Loucy (cell line): ENCODE measurements at regions not wholly inside any gene's neighbourhood (a gene's known extent, or its start where the extent isn't known, plus 50 kb on each side); places are given as distances from the start of the nearest gene placed in this dataset.
"Not testable (repeated sequence)": the region's sequence is repeated elsewhere in the genome, so short reads cannot be mapped to it uniquely, and the experiment has no call there.

Experiments used
- CTCF ChIP-seq: fragments of 200-600 bp; sonication (generic); conservative IDR thresholded peaks from 2 replicates; pipeline ENCODE4 v1.5.1; 2014; ENCODE audit warnings: mild to moderate bottlenecking, antibody characterized with exemption, low read length
- EZH2phosphoT487 ChIP-seq: fragments of 200-600 bp; IDR thresholded peaks from 2 replicates; pipeline ENCODE4 v1.6.1; 2018; ENCODE audit warnings: antibody characterized with exemption, mild to moderate bottlenecking, moderate library complexity, borderline replicate concordance

DNA sequence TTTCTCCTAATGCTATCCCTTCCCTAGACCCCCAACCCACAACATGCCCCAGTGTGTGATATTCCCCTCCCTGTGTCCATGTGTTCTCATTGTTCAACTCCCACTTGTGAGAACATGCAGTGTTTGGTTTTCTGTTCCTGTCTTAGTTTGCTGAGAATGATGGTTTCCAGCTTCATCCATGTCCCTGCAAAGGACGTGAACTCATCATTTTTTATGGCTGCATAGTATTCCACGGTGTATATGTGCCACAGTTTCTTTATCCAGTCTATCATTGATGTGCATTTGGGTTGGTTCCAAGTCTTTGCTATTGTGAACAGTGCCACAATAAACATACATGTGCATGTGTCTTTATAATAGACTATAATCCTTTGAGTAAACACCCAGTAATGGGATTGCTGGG lies 109.0 kb upstream of the RANBP3L start:
- TF ChIP-seq CTCF, EZH2phosphoT487: not testable (repeated sequence)
